ENCODE measurements at regions not wholly inside any gene's neighbourhood (a gene's known extent, or its start where the extent isn't known, plus 50 kb on each side); places are given as distances from the start of the nearest gene placed in this dataset.

DNA sequence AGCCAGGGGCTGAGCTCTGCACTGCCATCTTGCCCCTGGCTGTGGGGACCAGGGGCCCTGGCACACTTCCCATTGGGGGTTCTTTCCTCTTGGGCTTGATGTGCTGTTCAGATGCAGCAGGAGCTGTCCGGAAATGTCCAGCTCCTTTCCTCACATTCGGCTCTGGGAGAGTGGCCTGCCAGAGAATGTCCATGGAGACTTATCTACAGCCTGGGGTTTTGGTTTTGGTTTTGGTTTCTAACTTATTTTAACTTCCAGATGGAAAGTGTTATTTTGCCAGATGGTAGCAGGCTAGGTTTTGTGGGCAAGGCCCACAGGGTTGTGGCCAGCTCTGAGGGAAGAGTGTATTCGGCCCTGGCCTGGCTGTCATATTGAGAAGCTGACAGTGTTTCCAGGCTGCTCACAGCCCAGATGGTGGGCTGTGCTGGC lies 177.3 kb downstream of the ANKRD30B start:
- Histone ChIP-seq H3K27ac (ENCODE audit: extremely low read length, insufficient read depth, low read length) (no peak overlapping the region), H2AFZ (ENCODE audit: low read length) (no peak overlapping the region), H3K4me2 (ENCODE audit: low read depth, low read length) (no peak overlapping the region), H3K36me3 (replicated peaks in 1 of 2; ENCODE audit: control insufficient read depth in 1 of 2, insufficient read depth in 2 of 2, low read length in 2 of 2) (no peaks in the 10 kb centered on the region), H3K4me1 (ENCODE audit: insufficient read depth, low read length) (peaks cover 3% of the 10 kb centered on the region), H3K4me3 (replicated peaks in 1 of 3; ENCODE audit: insufficient read depth in 1 of 3, low read depth in 2 of 3, low read length in 3 of 3) (no peak overlapping the region), H4K20me1 (ENCODE audit: insufficient read depth, low read length) (no peaks in the 10 kb centered on the region), H3K9me3 (ENCODE audit: low read length) (no peaks in the 10 kb centered on the region), H3K79me2 (ENCODE audit: insufficient read depth, low read length) (no peaks in the 10 kb centered on the region), H3K9ac (ENCODE audit: insufficient read depth, low read depth, low read length) (no peak overlapping the region), H3K27me3 (ENCODE audit: control insufficient read depth in 1 of 2, insufficient read depth in 2 of 2, low read length in 2 of 2) (no peaks in the 10 kb centered on the region; a peak in 1 of 5 replicates)
- DNase-seq (ENCODE audit: low spot score), result no peak
- WGBS (ENCODE audit: low lambda C conversion rate), result 75% methylated on average over 2 of the region's 3 CpGs
- intact Hi-C loops (cut with micrococcal nuclease; ENCODE audit: unreplicated experiment) (no loop called here), in situ Hi-C loops (cut with HindIII; ENCODE audit: extremely low pct_ligation_motif_present, low pct_unique_long_range_greater_than_20kb) (no loop called here)
- ChIA-PET CTCF (ENCODE audit: low intra/inter-chr PET ratio, low total read pairs) (no interaction called here), POLR2A (no interaction called here)
- no TSS peak for BruUV-seq (replicated peaks)
- no peak for FAIRE-seq
- ATAC-seq, result no peak
- no peak for TF ChIP-seq BRCA1 (CRISPR knock-in tag; IDR thresholded peaks at IDR 0.05)
- TF ChIP-seq PHF20 (CRISPR knock-in tag; IDR thresholded peaks at IDR 0.05), result no peak
- TF ChIP-seq ZNF33B (CRISPR knock-in tag; IDR thresholded peaks at IDR 0.05), result no peak
- no peak for TF ChIP-seq ZNF138 (CRISPR knock-in tag; IDR thresholded peaks at IDR 0.05; ENCODE audit: low read depth)
- no peak for TF ChIP-seq NFE2 (CRISPR knock-in tag; IDR thresholded peaks at IDR 0.05)
- no peak for TF ChIP-seq ZBTB1 (CRISPR knock-in tag; IDR thresholded peaks at IDR 0.05; ENCODE audit: borderline replicate concordance)
- TF ChIP-seq SAP130 (CRISPR knock-in tag; IDR thresholded peaks at IDR 0.05; ENCODE audit: low read depth), result no peak
- TF ChIP-seq, protein P1, sequence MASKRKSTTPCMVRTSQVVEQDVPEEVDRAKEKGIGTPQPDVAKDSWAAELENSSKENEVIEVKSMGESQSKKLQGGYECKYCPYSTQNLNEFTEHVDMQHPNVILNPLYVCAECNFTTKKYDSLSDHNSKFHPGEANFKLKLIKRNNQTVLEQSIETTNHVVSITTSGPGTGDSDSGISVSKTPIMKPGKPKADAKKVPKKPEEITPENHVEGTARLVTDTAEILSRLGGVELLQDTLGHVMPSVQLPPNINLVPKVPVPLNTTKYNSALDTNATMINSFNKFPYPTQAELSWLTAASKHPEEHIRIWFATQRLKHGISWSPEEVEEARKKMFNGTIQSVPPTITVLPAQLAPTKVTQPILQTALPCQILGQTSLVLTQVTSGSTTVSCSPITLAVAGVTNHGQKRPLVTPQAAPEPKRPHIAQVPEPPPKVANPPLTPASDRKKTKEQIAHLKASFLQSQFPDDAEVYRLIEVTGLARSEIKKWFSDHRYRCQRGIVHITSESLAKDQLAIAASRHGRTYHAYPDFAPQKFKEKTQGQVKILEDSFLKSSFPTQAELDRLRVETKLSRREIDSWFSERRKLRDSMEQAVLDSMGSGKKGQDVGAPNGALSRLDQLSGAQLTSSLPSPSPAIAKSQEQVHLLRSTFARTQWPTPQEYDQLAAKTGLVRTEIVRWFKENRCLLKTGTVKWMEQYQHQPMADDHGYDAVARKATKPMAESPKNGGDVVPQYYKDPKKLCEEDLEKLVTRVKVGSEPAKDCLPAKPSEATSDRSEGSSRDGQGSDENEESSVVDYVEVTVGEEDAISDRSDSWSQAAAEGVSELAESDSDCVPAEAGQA (IDR thresholded peaks at IDR 0.05; ENCODE audit: low read depth), result no peak
- TF ChIP-seq, protein P1 (CRISPR knock-in tag; IDR thresholded peaks at IDR 0.05; ENCODE audit: borderline replicate concordance), result no peak
- no peak for TF ChIP-seq KDM1A (CRISPR knock-in tag; IDR thresholded peaks at IDR 0.05)
- no peak for TF ChIP-seq PHF21A (CRISPR knock-in tag; IDR thresholded peaks at IDR 0.05)
- no peak for TF ChIP-seq ZNF646 (CRISPR knock-in tag; IDR thresholded peaks at IDR 0.05)
- no peak for TF ChIP-seq GRHL1 (CRISPR knock-in tag; conservative IDR thresholded peaks at IDR 0.05)
